ENCODE measurements at regions not wholly inside any gene's neighbourhood (a gene's known extent, or its start where the extent isn't known, plus 50 kb on each side); places are given as distances from the start of the nearest gene placed in this dataset.

- DNase-seq (ENCODE audit: low spot score), result no peak
These were observed 424.4 kb upstream of the FAM241A start for GRCh38 chr4:111720866-111721265.

- no peak for DNase-seq (ENCODE audit: low spot score)
These were observed 423.0 kb upstream of the FAM241A start for GRCh38 chr4:111722213-111722720.

- no peak for DNase-seq (ENCODE audit: low spot score)
These were observed 408.7 kb upstream of the FAM241A start for GRCh38 chr4:111736516-111736915.

GRCh38 chr4:111744847-111745246 is 400.4 kb upstream of the FAM241A start:
- DNase-seq (ENCODE audit: low spot score), result no peak

GRCh38 chr4:111748157-111748556 is 397.1 kb upstream of the FAM241A start:
- DNase-seq (ENCODE audit: low spot score), result no peak

GRCh38 chr4:111754003-111754402 is 391.3 kb upstream of the FAM241A start:
- no peak for DNase-seq (ENCODE audit: low spot score)

- no peak for DNase-seq (ENCODE audit: low spot score)
These were observed 389.7 kb upstream of the FAM241A start for GRCh38 chr4:111755571-111755970.

GRCh38 chr4:111761531-111761930 is 383.7 kb upstream of the FAM241A start:
- no peak for DNase-seq (ENCODE audit: low spot score)

GRCh38 chr4:111770514-111770913 is 374.7 kb upstream of the FAM241A start:
- no peak for DNase-seq (ENCODE audit: low spot score)

GRCh38 chr4:111773858-111774257 is 371.4 kb upstream of the FAM241A start:
- no peak for DNase-seq (ENCODE audit: low spot score)

GRCh38 chr4:111775556-111776297 is 369.5 kb upstream of the FAM241A start:
- no peak for DNase-seq (ENCODE audit: low spot score)

- no peak for DNase-seq (ENCODE audit: low spot score)
These were observed 368.7 kb upstream of the FAM241A start for GRCh38 chr4:111776561-111776960.

GRCh38 chr4:111778543-111778942 is 366.7 kb upstream of the FAM241A start:
- no peak for DNase-seq (ENCODE audit: low spot score)

- no peak for DNase-seq (ENCODE audit: low spot score)
These were observed 364.3 kb upstream of the FAM241A start for GRCh38 chr4:111780965-111781364.

GRCh38 chr4:111781611-111782010 is 363.6 kb upstream of the FAM241A start:
- no peak for DNase-seq (ENCODE audit: low spot score)

- no peak for DNase-seq (ENCODE audit: low spot score)
These were observed 357.2 kb upstream of the FAM241A start for GRCh38 chr4:111788099-111788498.

- DNase-seq (ENCODE audit: low spot score), result no peak
These were observed 355.2 kb upstream of the FAM241A start for GRCh38 chr4:111789901-111790640.

- no peak for DNase-seq (ENCODE audit: low spot score)
These were observed 352.6 kb upstream of the FAM241A start for GRCh38 chr4:111792632-111793031.

- no peak for DNase-seq (ENCODE audit: low spot score)
These were observed 351.7 kb upstream of the FAM241A start for GRCh38 chr4:111793433-111794091.

GRCh38 chr4:111797455-111798163 is 347.6 kb upstream of the FAM241A start:
- no peak for DNase-seq (ENCODE audit: low spot score)

- DNase-seq (ENCODE audit: low spot score), result no peak
These were observed 346.4 kb upstream of the FAM241A start for GRCh38 chr4:111798840-111799239.

- no peak for DNase-seq (ENCODE audit: low spot score)
These were observed 344.7 kb upstream of the FAM241A start for GRCh38 chr4:111800551-111800950.
